Stimulated activated naive CD4-positive, alpha-beta T cell treated with Interleukin-2 at 50 U/mL for 16 hours (primary cell): ENCODE measurements at regions not wholly inside any gene's neighbourhood (a gene's known extent, or its start where the extent isn't known, plus 50 kb on each side); places are given as distances from the start of the nearest gene placed in this dataset.
"Not testable (repeated sequence)": the region's sequence is repeated elsewhere in the genome, so short reads cannot be mapped to it uniquely, and the experiment has no call there.

Experiments
- DNase-seq: peaks from one replicate; lab custom pipeline; 2025; lab: John Stamatoyannopoulos, UW

DNA sequence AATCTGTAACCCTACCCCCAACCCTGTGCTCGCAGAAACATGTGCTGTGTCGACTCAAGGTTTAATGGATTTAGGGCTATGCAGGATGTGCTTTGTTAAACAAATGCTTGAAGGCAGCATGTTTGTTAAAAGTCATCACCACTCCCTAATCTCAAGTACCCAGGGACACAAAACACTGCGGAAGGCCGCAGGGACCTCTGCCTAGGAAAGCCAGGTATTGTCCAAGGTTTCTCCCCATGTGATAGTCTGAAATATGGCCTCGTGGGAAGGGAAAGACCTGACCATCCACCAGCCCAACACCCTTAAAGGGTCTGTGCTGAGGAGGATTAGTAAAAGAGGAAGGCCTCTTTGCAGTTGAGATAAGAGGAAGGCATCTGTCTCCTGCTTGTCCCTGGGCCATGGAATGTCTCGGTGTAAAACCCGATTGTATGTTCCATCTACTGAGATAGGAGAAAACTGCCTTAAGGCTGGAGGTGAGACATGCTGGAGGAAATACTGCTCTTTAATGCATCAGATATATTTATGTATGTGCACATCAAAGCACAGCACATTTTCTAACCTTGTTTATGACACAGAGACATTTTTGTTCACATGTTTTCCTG, 94.4 kb downstream of the LSM3 start:
- not testable (repeated sequence) for DNase-seq

DNA sequence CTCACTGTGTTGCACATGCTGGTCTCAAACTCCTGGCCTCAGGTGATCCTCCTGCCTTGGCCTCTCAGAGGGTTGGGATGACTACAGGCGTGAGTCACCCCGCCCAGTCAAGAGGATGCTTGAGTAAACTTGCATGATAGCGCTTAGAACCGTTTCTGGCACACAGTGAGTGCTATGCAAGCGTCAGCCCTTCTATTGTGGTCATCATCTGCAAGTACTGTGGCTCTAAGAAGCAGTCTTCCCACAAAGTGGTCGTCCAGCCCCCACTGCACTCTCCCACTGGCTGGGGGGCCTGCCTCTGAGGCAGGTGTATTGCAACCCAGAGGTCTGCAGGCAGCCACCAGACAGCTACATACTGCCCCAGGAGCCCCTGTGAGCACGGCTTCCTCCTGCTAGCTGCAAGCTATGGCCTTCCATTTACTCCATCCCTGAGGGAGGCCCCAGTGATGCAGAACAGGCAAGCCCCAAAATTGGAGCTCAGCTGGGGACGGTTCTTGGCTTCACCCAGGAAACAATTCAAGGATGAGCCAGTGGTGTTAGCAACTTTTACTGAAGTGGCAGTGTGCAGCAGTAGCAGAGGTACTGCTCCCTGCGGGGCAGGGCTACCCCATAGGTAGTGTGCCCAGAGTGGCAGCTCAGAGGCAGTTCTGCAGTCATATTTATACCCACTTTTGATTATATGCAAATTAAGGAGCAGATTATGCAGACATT, 95.4 kb downstream of the LSM3 start:
- DNase-seq, result no peak

DNA sequence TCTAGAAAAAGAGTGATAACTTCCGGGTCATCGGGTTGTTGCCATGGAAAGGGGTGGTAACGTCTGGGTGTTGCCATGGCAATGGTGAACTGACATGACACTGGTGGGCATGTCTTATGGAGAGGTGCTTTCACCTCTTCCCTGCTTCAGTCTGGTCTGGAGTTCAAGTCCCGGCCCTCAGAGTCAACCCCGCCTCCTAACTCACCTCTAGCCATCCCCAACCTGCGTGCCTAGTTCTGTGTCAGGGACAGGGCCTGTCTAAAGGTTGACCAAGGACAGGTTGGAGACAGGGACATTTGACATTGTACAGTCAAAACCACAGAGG, 96.0 kb downstream of the LSM3 start:
- DNase-seq, result no peak

DNA sequence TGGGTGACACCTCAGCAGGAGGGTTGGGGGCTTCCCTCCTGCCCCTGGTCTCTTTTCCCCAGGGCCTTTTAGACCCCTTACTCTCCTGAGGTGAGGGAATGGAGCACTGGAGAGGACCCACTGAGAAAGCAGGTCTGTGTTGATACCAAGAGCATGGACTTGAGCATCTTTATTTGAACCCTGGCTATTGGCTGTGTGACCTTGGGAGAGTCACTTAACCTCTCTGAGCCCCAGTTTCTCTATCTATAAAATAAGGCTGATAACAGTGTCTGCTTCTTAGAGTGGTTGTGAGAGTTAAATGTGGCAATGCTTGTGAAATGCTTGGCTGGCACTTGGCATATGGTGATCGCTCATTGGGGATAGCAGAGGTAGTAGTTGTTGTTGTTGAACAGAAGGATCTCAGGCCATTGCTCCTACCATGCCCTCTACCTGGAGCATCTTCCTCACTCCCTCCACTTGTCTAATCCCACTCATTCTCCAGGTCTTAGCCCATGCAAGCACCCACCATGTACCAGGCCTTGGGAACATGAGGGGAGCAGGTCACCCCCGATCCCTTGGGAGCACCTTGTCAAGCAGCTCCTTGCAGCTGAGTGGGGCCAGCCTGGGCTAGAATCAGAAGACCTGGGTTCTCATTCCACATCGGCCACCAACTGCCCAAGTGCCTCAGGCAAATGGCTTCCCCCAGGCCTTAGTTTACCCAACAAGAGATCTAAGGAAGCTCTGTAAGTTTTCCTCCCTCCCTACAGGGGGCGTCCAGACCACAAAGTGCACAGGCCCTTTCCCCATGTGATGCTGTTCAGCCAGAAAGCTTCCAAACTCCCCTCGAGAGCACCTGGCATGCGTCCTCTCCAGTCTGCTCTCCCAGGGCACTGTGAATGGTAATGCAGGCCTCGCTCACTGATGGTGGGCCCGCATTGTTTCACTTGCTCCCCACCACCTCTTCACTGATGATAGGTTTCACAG, 96.7 kb downstream of the LSM3 start:
- DNase-seq, result no peak

DNA sequence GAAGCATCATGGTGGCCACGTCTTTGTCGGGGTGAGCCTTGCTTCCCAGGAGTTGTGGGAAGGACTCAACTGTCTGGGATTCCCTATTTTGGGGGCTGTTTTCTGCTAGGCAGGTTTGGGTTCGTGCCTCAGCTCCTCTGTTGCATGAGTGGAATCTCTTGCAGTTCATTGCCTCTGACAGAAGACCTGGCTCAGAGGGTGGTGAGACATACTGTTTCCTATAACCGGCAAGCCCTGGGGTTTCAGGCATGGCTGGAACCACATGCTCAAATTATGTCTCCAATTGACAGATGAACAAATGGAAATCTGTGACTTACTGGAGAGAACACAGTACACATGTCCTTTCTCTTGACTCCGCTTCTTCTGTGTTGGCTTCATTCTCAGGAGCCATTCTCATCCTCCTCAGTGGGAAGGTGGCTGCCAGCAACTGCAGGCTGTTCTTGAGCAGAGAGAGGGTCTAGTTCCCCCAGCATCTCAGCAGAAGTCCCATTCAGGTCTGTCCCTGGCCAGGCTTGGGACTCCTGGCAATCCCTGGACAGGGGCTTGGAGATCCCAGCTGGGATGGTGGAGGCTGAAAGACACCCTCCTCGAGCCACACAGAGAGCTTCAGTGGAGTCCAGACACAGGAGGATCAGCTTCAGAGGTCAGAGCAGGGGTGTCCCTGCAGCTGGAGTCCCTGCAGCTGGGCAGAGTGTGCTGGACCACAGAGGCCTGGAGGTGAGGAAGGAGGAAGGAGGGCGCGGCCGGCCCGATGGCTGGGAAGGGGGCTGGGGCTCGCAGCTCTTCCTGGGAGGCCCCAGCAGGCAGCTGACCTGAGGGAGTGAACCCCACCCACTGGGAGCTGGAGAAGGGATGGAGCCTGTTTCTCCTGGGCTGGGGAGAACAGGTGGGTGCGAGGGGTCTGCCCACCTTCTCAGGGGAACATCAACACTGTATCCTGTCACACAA, 97.6 kb downstream of the LSM3 start:
- no peak for DNase-seq

DNA sequence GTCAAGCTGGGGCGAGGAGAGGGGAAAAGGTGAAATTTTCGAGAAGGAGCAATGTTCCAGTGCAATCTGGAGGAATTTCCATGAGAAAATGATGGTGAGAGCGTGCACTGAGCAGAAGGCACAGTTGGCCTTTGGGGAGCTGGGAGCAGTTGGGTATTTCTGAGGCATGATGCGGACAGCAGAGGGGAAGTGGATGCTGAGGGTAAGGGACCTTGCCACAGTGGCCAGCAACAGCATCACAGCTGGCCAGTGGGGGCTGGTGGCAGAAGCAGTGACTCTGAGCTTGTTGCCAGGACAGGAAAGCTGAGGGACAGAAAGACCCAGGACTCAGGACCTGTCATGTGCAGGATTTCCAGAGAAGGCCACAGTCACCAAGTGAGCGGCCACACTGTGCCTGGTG, 98.9 kb downstream of the LSM3 start:
- no peak for DNase-seq

DNA sequence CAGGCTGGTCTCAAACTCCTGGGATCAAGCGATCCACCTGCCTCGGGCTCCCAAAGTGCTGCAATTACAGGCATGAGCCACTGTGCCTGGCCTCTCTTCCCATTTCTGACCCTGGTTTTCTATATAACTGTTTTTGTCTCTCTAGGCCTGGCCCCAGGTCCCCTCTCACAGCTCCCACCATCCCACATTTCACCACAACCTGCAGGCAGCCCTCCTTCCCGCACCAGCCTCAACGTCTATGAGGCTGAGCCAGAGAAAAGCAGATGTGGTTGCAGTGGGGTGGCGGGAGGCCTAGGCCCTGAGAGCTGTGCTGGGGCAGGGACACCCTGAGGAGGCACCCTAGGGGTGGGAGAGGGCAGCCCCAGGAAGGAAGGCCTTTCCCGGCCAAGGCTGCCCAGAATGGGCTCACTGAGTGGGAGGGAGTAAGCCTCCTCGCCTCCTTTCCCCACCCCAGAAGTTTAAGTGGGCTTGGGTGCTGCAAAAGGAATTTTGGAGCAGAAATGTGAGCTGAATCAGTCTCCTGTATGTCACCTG, 99.7 kb downstream of the LSM3 start:
- DNase-seq, result no peak

DNA sequence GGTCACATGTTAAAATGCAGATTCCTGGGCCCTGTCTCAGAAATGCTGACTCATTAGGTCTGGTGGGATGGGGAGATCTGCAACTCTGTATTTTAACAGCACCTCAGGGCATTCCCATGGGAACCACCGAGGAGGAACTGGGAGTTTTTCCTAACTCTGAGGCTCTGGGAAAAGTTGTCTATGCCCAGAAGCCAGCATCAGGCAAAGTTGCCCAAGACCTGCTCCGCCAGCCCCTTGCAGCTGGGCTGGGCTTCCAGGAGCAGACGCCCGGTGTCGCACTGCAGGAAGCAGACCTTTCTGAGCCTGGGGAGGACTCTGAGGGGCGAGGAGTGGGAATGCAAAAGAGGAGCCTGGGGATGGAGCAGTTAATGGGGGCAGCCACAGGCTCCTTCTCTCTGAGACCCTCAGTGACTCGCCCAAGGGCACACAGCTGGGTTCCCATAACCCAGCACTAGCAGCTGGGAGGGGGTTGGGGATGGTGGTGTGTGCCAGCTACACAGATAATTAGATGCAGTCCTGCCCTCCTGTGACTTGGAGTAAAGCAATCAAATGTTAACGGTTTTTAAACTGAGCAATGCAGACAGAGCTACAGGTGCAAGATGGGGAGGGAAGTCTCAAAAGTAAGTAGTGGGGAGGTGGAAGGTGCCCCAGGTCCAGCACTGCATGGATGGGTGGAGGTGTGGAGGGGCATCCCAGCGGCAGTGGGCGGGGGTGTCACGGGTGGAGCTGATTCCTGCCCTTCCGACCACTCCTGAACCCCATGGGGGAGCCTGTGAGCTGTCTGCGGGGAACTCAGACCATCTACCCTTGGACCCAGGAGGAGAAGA, 100.4 kb downstream of the LSM3 start:
- no peak for DNase-seq

DNA sequence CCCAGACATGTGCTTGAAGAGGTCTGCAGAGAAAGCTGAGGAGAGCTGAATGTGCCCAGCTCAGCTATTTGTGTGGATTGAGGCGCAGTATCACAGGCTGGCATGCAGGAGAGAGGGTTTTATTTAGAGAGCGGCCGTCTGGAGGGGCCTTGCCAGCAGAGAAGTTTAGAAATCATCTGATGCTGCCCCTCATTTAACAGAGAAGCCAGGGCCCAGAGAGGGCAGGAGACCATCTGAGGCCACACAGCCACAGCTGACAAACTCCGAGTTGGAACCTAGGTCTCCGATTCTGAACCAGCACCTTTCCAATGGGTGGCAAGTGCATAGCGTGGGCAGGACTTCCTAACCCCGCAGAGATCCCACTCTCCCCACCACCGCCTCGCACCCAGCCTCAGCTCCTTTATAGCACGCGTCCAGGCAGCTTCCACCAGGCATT, 101.0 kb downstream of the LSM3 start:
- no peak for DNase-seq

DNA sequence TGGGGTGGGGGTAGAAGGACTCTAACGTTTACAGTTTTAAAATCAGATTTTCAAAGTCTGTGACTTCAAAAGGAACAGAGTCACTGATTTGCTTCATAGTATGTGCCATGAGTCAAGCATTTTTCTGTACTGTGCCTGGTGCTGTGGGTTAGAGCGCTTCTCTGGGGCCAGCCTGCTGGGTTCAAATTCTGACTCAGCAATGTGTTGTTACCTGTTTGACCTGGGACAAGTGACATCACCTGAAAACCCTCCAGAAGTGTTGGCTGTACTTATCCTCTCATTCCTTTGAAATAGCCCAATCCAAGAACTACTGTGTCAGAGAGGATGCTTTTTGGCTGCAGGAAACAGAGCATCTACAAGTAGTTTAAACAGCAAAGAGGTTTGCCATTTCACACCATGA, 101.7 kb downstream of the LSM3 start:
- DNase-seq, result no peak

DNA sequence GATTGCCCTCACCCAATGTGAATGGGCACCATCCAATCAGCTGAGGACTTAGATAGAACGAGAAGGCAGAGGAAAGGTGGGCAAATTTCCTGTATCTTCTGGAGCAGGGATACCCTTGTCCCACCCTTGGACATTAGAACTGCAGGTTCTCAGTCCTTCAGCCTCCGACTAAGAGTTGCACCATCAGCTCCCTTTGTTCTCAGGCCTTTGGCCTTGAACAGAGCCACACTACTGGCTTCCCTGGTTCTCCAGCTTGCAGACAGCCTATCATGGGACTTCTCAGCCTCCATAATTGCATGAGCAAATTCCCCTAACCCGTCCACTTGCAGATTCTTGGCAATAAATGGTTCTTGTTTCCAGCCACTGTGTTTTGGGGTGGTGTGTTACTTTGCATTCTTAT, 102.4 kb downstream of the LSM3 start:
- DNase-seq, result no peak

DNA sequence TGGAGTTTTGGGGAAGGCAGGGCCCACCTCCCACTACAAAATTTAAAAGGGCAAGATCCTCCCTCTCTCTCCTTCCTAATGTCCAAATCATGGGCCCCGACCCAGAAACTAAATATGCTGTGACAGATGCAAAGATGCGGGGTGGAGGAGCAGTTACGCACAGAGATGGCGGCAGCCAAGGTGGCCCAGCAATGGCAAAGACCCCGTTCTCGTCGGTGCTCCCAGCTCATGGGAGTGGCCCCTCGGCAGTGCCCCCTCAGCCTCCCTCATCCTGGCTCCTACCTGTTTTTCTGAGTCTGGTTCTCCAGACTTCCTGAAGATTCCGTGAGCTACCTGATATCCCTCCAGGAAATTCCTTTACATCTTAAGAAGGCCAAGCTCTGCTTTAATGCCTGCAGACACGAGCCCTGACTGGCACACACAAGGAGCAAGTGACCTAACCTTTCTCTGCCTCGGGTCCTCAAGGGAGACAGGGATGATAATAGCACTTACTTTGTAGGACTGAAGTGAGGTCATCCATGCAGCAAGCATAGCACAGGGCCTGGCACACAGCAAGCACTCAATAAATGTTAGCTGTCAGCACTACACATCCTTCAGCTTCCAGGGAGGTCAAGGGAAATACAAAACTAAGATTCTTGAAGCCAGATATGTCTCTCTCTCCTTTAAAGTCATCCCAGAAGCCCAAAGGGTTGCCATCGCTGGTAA, 103.5 kb downstream of the LSM3 start:
- DNase-seq, result no peak

DNA sequence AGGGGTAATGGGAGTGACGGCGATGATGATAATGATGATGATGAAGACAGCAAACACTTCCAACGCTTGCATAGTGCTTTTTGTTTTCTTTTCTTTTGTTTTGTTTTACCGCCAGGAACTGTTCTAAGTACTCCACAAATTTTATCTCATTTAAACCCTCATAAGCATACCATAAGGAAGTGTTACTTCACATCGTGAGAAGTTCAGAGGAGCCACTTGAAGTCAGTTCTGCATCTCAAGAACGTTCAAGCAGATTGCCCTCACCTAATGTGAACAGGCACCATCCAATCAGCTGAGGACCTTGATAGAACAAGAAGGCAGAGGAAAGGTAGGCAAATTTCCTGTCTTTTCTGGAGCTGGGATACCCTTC, 104.1 kb downstream of the LSM3 start:
- DNase-seq, result no peak

DNA sequence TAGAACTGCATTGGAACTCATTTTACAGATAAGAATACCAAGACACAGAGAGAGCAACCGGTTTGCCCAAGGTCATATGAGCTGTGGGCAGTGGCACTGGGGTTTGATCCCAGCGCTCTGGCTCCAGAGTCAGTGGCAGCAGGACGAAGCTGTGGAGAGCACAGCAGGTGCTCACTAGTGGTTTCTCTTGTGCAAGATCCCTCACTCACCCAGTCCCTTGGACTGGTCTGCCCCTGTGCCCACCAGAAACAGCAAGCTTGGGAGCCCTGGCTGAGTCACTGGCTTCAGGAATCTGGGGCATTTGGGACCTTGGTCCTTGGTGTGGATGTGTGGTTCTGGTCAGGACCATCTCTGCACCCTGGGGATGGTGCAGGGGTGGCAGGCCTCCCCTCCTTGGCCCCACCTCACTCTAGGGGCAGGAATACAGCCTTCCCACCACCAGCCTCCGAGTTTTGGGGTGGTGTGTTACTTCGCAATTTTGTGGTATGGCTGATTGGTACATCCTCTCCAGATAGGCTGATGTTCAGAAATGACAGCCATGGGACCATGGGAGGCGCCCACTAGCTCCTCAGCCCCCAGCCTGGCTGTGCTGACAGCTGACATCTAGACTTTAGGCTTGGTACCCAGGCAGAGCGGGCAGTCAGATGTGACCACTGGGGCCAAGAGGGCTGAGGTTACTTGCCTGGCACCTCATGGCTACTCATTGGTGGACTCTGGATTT, 104.6 kb downstream of the LSM3 start:
- no peak for DNase-seq

DNA sequence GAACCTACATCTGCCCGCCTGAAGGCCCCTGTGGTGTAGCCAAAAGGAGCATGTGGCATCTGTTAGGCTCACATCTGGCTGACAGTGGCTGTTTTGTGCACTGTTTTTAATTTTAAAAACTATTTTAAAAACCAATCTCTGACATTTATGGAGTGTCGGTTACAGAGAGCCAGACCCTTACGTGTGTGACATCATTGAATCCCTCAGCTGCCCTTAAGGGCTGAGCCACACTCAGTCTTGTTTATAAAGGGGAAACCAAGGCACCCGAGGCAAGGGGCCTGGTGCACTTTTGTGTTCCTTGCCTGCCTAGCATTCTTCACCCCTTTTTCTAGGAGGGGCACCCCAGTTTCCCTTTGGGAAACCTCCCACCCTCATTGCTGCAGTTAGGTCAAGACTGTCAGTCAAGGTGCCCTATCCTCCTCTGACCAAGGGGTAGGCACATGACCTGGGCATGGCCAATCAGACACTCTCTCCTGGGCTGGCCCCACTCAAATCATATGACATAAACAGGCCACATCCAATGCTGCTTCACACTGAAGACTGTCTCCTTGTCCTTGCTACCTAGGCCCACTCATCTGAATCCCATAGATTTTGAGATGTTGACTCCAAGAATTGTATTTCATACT, 105.3 kb downstream of the LSM3 start:
- DNase-seq, result no peak

DNA sequence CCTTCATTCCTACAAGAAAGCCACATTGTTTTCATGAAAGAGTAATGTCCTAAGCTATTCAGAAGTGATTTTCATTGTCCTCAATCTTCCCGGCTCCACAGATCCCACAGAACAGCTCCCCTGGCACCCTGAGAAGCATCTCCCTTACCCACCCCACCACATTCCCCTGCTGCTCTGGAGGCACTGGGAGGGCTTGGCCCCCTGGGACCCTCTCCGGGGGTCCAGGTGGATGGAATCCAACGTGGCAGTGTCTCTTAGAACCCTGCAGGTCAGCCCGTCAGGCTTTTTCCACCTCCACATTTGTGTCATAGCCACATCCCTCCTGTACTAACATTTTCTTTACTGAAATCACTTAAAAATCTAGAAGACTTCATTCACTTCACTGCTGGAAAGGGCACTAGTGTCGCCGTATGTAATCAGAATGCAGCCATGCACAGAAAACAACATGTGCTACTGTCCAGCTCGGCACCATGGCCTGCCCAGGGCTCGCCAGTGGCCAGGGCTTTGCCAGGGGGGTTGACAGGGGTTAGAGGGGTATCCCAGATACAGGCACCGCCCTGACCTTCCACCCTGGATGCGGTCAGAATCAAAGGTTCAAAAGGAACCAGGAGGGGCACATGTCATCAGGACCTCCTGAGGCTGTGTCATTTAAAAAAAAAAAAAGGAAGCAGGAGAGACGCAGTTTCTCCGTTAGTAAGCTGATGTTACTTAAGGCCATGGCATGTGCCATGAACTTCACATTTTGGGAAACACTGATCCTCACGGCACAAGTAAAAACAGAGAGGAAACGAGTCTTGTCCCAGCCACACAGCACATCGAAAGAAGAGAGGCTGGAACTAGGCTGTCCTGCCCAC, 106.3 kb downstream of the LSM3 start:
- no peak for DNase-seq

DNA sequence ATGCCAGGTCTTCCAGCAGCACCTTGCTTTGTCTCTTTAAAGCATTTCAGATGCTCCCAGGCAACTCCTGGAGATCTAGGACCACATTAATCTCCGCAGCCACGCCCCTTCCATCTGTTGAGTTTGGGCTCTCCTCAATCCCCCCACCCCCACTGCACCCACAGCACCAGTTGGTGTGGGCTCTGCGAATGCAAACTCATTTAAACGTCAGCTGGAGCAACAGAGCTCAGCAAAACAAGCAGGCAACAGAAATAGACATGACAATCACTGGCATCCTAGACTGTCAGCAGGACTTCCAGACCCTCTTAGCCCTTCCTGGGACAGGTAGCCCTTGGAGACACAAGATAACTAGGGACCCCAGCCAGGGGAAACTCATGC, 106.9 kb downstream of the LSM3 start:
- DNase-seq, result no peak

DNA sequence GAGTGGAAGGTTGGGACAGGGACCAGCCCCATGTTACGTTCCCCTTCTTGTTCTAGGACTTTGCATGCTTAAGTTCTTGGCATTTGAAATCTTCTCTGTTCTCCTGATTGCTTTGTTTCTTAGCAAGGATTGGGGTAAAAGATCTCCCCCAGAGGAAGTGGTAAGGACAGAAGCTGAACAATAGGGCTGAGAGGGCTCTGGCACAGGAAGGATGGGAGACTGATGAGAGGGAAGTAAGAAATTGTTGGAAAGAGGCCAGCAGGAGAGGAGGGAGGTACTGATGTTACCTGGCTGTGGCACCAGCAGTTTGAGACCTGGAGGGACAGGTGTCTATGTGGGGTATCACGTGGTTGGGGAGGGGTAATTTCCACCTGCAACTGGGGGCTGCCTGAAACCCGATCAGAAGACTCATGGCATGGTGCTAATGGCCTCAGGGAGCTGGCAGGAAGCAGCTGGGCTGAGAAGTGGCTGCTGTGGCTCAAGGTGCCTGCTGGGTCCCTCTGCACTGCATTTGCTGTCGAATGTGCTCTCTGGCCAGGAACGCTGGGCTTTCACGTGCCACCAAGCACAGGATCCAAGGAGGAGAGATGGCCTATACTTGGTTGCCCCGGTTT, 108.4 kb downstream of the LSM3 start:
- no peak for DNase-seq
